ENCODE measurements at regions not wholly inside any gene's neighbourhood (a gene's known extent, or its start where the extent isn't known, plus 50 kb on each side); places are given as distances from the start of the nearest gene placed in this dataset.

GRCh38 chrX:131779306-131779705 is 235.4 kb downstream of the OR13H1 start:
- ATAC-seq: no peak

GRCh38 chrX:131779741-131780140 is 235.9 kb downstream of the OR13H1 start:
- no peak for TF ChIP-seq POU6F1 (CRISPR knock-in tag; IDR thresholded peaks at IDR 0.05; ENCODE audit: borderline replicate concordance, low read depth)
- TF ChIP-seq ZNF565 (CRISPR knock-in tag; conservative IDR thresholded peaks at IDR 0.05; ENCODE audit: low read depth): no peak
- no peak for TF ChIP-seq TSHZ2 (CRISPR knock-in tag; IDR thresholded peaks at IDR 0.05)
- no peak for ATAC-seq

More at GRCh38 chrX:131779306-131779705, 235.4 kb downstream of the OR13H1 start:
- TF ChIP-seq PATZ1 (CRISPR knock-in tag; IDR thresholded peaks at IDR 0.05; ENCODE audit: borderline replicate concordance) (no peak), SNAI2 (CRISPR knock-in tag; IDR thresholded peaks at IDR 0.05) (no peak), TSHZ2 (CRISPR knock-in tag; IDR thresholded peaks at IDR 0.05) (no peak), ZNF565 (CRISPR knock-in tag; conservative IDR thresholded peaks at IDR 0.05; ENCODE audit: low read depth) (no peak), CSRNP3 (CRISPR knock-in tag; IDR thresholded peaks at IDR 0.05) (no peak), POU6F1 (CRISPR knock-in tag; IDR thresholded peaks at IDR 0.05; ENCODE audit: borderline replicate concordance, low read depth) (no peak), ESRRG (CRISPR knock-in tag; IDR thresholded peaks at IDR 0.05) (no peak), ARNTL (CRISPR knock-in tag; IDR thresholded peaks at IDR 0.05; ENCODE audit: borderline replicate concordance, low read depth) (no peak), TOX (CRISPR knock-in tag; IDR thresholded peaks at IDR 0.05; ENCODE audit: borderline replicate concordance) (no peak)

GRCh38 chrX:131782646-131783045 is 238.8 kb downstream of the OR13H1 start:
- no peak; the same call in 2 of the 3 replicates for ATAC-seq
- TF ChIP-seq ISL1 (CRISPR knock-in tag; IDR thresholded peaks at IDR 0.05) (no peak), ZNF565 (CRISPR knock-in tag; conservative IDR thresholded peaks at IDR 0.05; ENCODE audit: low read depth) (no peak), RARB (CRISPR knock-in tag; IDR thresholded peaks at IDR 0.05) (no peak), TCF4 (CRISPR knock-in tag; IDR thresholded peaks at IDR 0.05; ENCODE audit: borderline replicate concordance) (no peak), CSDC2 (CRISPR knock-in tag; IDR thresholded peaks at IDR 0.05) (no peak), ZFP3 (CRISPR knock-in tag; IDR thresholded peaks at IDR 0.05) (no peak), SNAI2 (CRISPR knock-in tag; IDR thresholded peaks at IDR 0.05) (no peak), CSRNP3 (CRISPR knock-in tag; IDR thresholded peaks at IDR 0.05) (no peak), ARNTL (CRISPR knock-in tag; IDR thresholded peaks at IDR 0.05; ENCODE audit: borderline replicate concordance, low read depth) (no peak), GLIS3 (CRISPR knock-in tag; IDR thresholded peaks at IDR 0.05) (no peak), PPARA (CRISPR knock-in tag; IDR thresholded peaks at IDR 0.05; ENCODE audit: borderline replicate concordance) (no peak), OSR1 (CRISPR knock-in tag; IDR thresholded peaks at IDR 0.05) (no peak), ESRRG (CRISPR knock-in tag; IDR thresholded peaks at IDR 0.05) (no peak), ZC3H10 (CRISPR knock-in tag; IDR thresholded peaks at IDR 0.05) (no peak), TOX (CRISPR knock-in tag; IDR thresholded peaks at IDR 0.05; ENCODE audit: borderline replicate concordance) (no peak), BACH2 (CRISPR knock-in tag; IDR thresholded peaks at IDR 0.05; ENCODE audit: borderline replicate concordance) (no peak), PATZ1 (CRISPR knock-in tag; IDR thresholded peaks at IDR 0.05; ENCODE audit: borderline replicate concordance) (no peak)

Data from SK-N-SH treated with all-trans-retinoic acid at 6 μM for 48 hours (cell line).